Stimulated activated CD8-positive, alpha-beta memory T cell treated with anti-CD3 and anti-CD28 coated beads, Interleukin-4, amount 100 ng/mL, for 4 hours (primary cell): ENCODE measurements at regions not wholly inside any gene's neighbourhood (a gene's known extent, or its start where the extent isn't known, plus 50 kb on each side); places are given as distances from the start of the nearest gene placed in this dataset.

Experiments used
- DNase-seq, 2 donors: peaks; one replicate each; pipeline ENCODE4 v3.0.0-alpha.2; 2020; ENCODE audit warnings: low read depth in 2 of 2, low spot score in 1 of 2

- no peak for DNase-seq
These were observed 150.8 kb downstream of the INHBB start for GRCh38 chr2:120496759-120497158.

- DNase-seq: no peak
These were observed 151.5 kb downstream of the INHBB start for GRCh38 chr2:120497261-120497977.

GRCh38 chr2:120498121-120498520 is 152.2 kb downstream of the INHBB start:
- DNase-seq: no peak

GRCh38 chr2:120498576-120499394 is 152.8 kb downstream of the INHBB start:
- no peak for DNase-seq

GRCh38 chr2:120499784-120500495 is 154.0 kb downstream of the INHBB start:
- no peak for DNase-seq

- DNase-seq: no peak
These were observed 155.7 kb downstream of the INHBB start for GRCh38 chr2:120501591-120501990.

- DNase-seq: no peak
These were observed 156.4 kb downstream of the INHBB start for GRCh38 chr2:120502357-120502756.

- DNase-seq: no peak
These were observed 156.8 kb downstream of the INHBB start for GRCh38 chr2:120502761-120503160.

- DNase-seq: no peak
These were observed 157.4 kb downstream of the INHBB start for GRCh38 chr2:120503206-120503792.

GRCh38 chr2:120503793-120504571 is 158.0 kb downstream of the INHBB start:
- DNase-seq: no peak

GRCh38 chr2:120504936-120505705 is 159.2 kb downstream of the INHBB start:
- DNase-seq: no peak

- no peak for DNase-seq
These were observed 162.7 kb downstream of the INHBB start for GRCh38 chr2:120508567-120509041.

- no peak for DNase-seq
These were observed 163.4 kb downstream of the INHBB start for GRCh38 chr2:120509213-120509815.

GRCh38 chr2:120509991-120510735 is 164.2 kb downstream of the INHBB start:
- DNase-seq: no peak

- no peak for DNase-seq
These were observed 164.9 kb downstream of the INHBB start for GRCh38 chr2:120510751-120511395.

GRCh38 chr2:120511536-120511935 is 165.6 kb downstream of the INHBB start:
- no peak for DNase-seq

GRCh38 chr2:120511947-120512710 is 166.2 kb downstream of the INHBB start:
- no peak for DNase-seq
